Immature natural killer cell (primary cell): ENCODE measurements at regions not wholly inside any gene's neighbourhood (a gene's known extent, or its start where the extent isn't known, plus 50 kb on each side); places are given as distances from the start of the nearest gene placed in this dataset.

ENCODE experiments used
- DNase-seq, 3 donors: peaks; one replicate each; pipeline ENCODE4 v3.0.0; 2022; ENCODE audit warnings: mixed read lengths in 1 of 3
- H3K27ac Mint-ChIP-seq, 6 donors: one replicate each; pipeline ENCODE4 v1.8.0; 2020; ENCODE audit warnings: mixed read lengths in 6 of 6, mild to moderate bottlenecking in 5 of 6, inconsistent platforms in 4 of 6, moderate library complexity in 3 of 6
- H3K27me3 Mint-ChIP-seq, 3 donors: one replicate each; pipeline ENCODE4 v1.8.0; 2020 to 2021; ENCODE audit warnings: low read depth in 3 of 3, mild to moderate bottlenecking in 3 of 3, mixed read lengths in 3 of 3, moderate library complexity in 3 of 3, inconsistent platforms in 1 of 3
- H3K36me3 Mint-ChIP-seq, 3 donors: one replicate each; pipeline ENCODE4 v1.8.0; 2020; ENCODE audit warnings: mixed read lengths in 3 of 3, inconsistent platforms in 2 of 3, mild to moderate bottlenecking in 2 of 3
- H3K4me1 Mint-ChIP-seq, 2 donors: one replicate each; pipeline ENCODE4 v1.8.0; 2020; ENCODE audit warnings: inconsistent platforms in 2 of 2, mild to moderate bottlenecking in 2 of 2, mixed read lengths in 2 of 2, moderate library complexity in 1 of 2
- H3K4me3 Mint-ChIP-seq, 5 donors: one replicate each; pipeline ENCODE4 v1.8.0; 2020; ENCODE audit warnings: mild to moderate bottlenecking in 5 of 5, mixed read lengths in 5 of 5, inconsistent platforms in 3 of 5, moderate library complexity in 3 of 5
- H3K9me3 Mint-ChIP-seq, 6 donors: one replicate each; pipeline ENCODE4 v1.8.0; 2020; ENCODE audit warnings: mild to moderate bottlenecking in 6 of 6, mixed read lengths in 6 of 6, inconsistent platforms in 4 of 6, moderate library complexity in 3 of 6

GRCh38 chr12:34395056-34396005 lies 373.0 kb downstream of the ALG10 start:
- Mint-ChIP-seq H3K36me3 (peaks cover 0 to 5% (median 0%) of the 10 kb centered on the region in 3 donors), H3K4me3 (no peak overlapping the region), H3K4me1 (no peaks in the 10 kb centered on the region), H3K27ac (no peak overlapping the region), H3K9me3 (peaks cover 9 to 39% (median 21%) of the 10 kb centered on the region in 6 donors), H3K27me3 (peaks cover 0 to 2% (median 0%) of the 10 kb centered on the region in 3 donors)
- no peak for DNase-seq

- peaks cover 5 to 38% (median 22%) of the 10 kb centered on the region in 6 donors for H3K9me3 Mint-ChIP-seq
- H3K27me3 Mint-ChIP-seq, result peaks cover 0 to 2% (median 0%) of the 10 kb centered on the region in 3 donors
- H3K4me1 Mint-ChIP-seq, result no peaks in the 10 kb centered on the region
- H3K27ac Mint-ChIP-seq, result no peak overlapping the region
- DNase-seq, result no peak
- H3K4me3 Mint-ChIP-seq, result no peak overlapping the region
- no peaks in the 10 kb centered on the region for H3K36me3 Mint-ChIP-seq
These were observed 373.9 kb downstream of the ALG10 start for GRCh38 chr12:34396006-34396860.

GRCh38 chr12:34396861-34397590 lies 374.7 kb downstream of the ALG10 start:
- H3K27ac Mint-ChIP-seq, result no peak overlapping the region
- H3K4me3 Mint-ChIP-seq, result no peak overlapping the region
- no peaks in the 10 kb centered on the region for H3K4me1 Mint-ChIP-seq
- no peaks in the 10 kb centered on the region for H3K36me3 Mint-ChIP-seq
- H3K9me3 Mint-ChIP-seq, result peaks cover 5 to 38% (median 24%) of the 10 kb centered on the region in 6 donors
- no peak for DNase-seq
- peaks cover 0 to 2% (median 0%) of the 10 kb centered on the region in 3 donors for H3K27me3 Mint-ChIP-seq

- Mint-ChIP-seq H3K4me3 (no peak overlapping the region), H3K27ac (no peak overlapping the region), H3K9me3 (peaks cover 9 to 41% (median 29%) of the 10 kb centered on the region in 6 donors), H3K27me3 (peaks cover 0 to 2% (median 0%) of the 10 kb centered on the region in 3 donors), H3K36me3 (no peaks in the 10 kb centered on the region), H3K4me1 (no peaks in the 10 kb centered on the region)
- DNase-seq, result no peak
These were observed 375.5 kb downstream of the ALG10 start for GRCh38 chr12:34397591-34398365.

GRCh38 chr12:34398366-34398705 lies 376.0 kb downstream of the ALG10 start:
- no peak overlapping the region for H3K4me3 Mint-ChIP-seq
- peaks cover 0 to 2% (median 0%) of the 10 kb centered on the region in 3 donors for H3K27me3 Mint-ChIP-seq
- DNase-seq, result no peak
- H3K9me3 Mint-ChIP-seq, result peaks cover 9 to 42% (median 33%) of the 10 kb centered on the region in 6 donors
- H3K4me1 Mint-ChIP-seq, result no peaks in the 10 kb centered on the region
- H3K27ac Mint-ChIP-seq, result no peak overlapping the region
- no peaks in the 10 kb centered on the region for H3K36me3 Mint-ChIP-seq

- DNase-seq, result no peak
- Mint-ChIP-seq H3K27ac (no peak overlapping the region), H3K4me3 (no peak overlapping the region), H3K4me1 (no peaks in the 10 kb centered on the region), H3K36me3 (no peaks in the 10 kb centered on the region), H3K27me3 (peaks cover 0 to 2% (median 0%) of the 10 kb centered on the region in 3 donors), H3K9me3 (peaks cover 9 to 43% (median 32%) of the 10 kb centered on the region in 6 donors)
These were observed 376.7 kb downstream of the ALG10 start for GRCh38 chr12:34398706-34399630.

- H3K9me3 Mint-ChIP-seq, result peaks cover 13 to 45% (median 30%) of the 10 kb centered on the region in 6 donors
- H3K27me3 Mint-ChIP-seq, result peaks cover 0 to 2% (median 0%) of the 10 kb centered on the region in 3 donors
- H3K4me3 Mint-ChIP-seq, result no peak overlapping the region
- H3K4me1 Mint-ChIP-seq, result no peaks in the 10 kb centered on the region
- no peak overlapping the region for H3K27ac Mint-ChIP-seq
- H3K36me3 Mint-ChIP-seq, result no peaks in the 10 kb centered on the region
- DNase-seq, result no peak
These were observed 377.5 kb downstream of the ALG10 start for GRCh38 chr12:34399631-34400410.

- Mint-ChIP-seq H3K4me3 (no peak overlapping the region), H3K4me1 (no peaks in the 10 kb centered on the region), H3K9me3 (peaks cover 14 to 45% (median 33%) of the 10 kb centered on the region in 6 donors), H3K27ac (no peak overlapping the region), H3K36me3 (no peaks in the 10 kb centered on the region), H3K27me3 (peaks cover 0 to 2% (median 0%) of the 10 kb centered on the region in 3 donors)
- no peak for DNase-seq
These were observed 378.1 kb downstream of the ALG10 start for GRCh38 chr12:34400411-34400881.

- peaks cover 14 to 48% (median 32%) of the 10 kb centered on the region in 6 donors for H3K9me3 Mint-ChIP-seq
These were observed 378.8 kb downstream of the ALG10 start for GRCh38 chr12:34400986-34401658.

GRCh38 chr12:34401659-34402227 lies 379.4 kb downstream of the ALG10 start:
- H3K4me1 Mint-ChIP-seq, result no peaks in the 10 kb centered on the region
- no peak for DNase-seq
- no peak overlapping the region for H3K27ac Mint-ChIP-seq
- no peak overlapping the region for H3K4me3 Mint-ChIP-seq
- H3K27me3 Mint-ChIP-seq, result peaks cover 0 to 4% (median 0%) of the 10 kb centered on the region in 3 donors
- H3K36me3 Mint-ChIP-seq, result no peaks in the 10 kb centered on the region
- peaks cover 14 to 52% (median 30%) of the 10 kb centered on the region in 6 donors for H3K9me3 Mint-ChIP-seq

More at GRCh38 chr12:34400986-34401658, 378.8 kb downstream of the ALG10 start:
- Mint-ChIP-seq H3K4me3 (no peak overlapping the region), H3K36me3 (no peaks in the 10 kb centered on the region), H3K27ac (no peak overlapping the region), H3K4me1 (no peaks in the 10 kb centered on the region), H3K27me3 (peaks cover 0 to 2% (median 0%) of the 10 kb centered on the region in 3 donors)
- no peak for DNase-seq
